ACC112 (cell line): ENCODE measurements at regions not wholly inside any gene's neighbourhood (a gene's known extent, or its start where the extent isn't known, plus 50 kb on each side); places are given as distances from the start of the nearest gene placed in this dataset.
A peak's percentile ranks its signal among the peaks of the same experiment; 100 is the strongest.

Experiments used
- H2AFZ ChIP-seq: fragments of 200-600 bp; sonication (generic); one replicate; pipeline ENCODE4 v1.6.0; 2017; ENCODE audit warnings: antibody characterized with exemption, low read length; ENCODE audit not compliant: unreplicated experiment
- H3K27ac ChIP-seq: fragments of 200-600 bp; sonication (generic); 2 replicates; pipeline ENCODE4 v1.5.1; 2014; ENCODE audit warnings: low read depth, mild to moderate bottlenecking, antibody characterized with exemption, low read length, moderate library complexity
- H3K27me3 ChIP-seq: fragments of 200-600 bp; sonication (generic); 2 replicates; pipeline ENCODE4 v1.6.1; 2014; ENCODE audit warnings: mild to moderate bottlenecking, antibody characterized with exemption, low read length, moderate library complexity, mixed read lengths; ENCODE audit not compliant: insufficient read depth
- H3K36me3 ChIP-seq: fragments of 200-600 bp; sonication (generic); 2 replicates; pipeline ENCODE4 v1.6.1; 2016; ENCODE audit warnings: mild to moderate bottlenecking, antibody characterized with exemption, low read length, moderate library complexity, mixed read lengths; ENCODE audit not compliant: insufficient read depth
- H3K4me1 ChIP-seq: fragments of 200-600 bp; sonication (generic); one replicate; pipeline ENCODE4 v1.6.1; 2016; ENCODE audit warnings: low read length, mixed read lengths; ENCODE audit not compliant: insufficient read depth, unreplicated experiment, control insufficient read depth
- H3K4me3 ChIP-seq: fragments of 200-600 bp; sonication (generic); 2 replicates; pipeline ENCODE4 v1.5.1; 2014; ENCODE audit warnings: mild to moderate bottlenecking, low read depth, low read length
- H3K79me2 ChIP-seq: fragments of 200-600 bp; sonication (generic); one replicate; pipeline ENCODE4 v1.6.0; 2016; ENCODE audit warnings: low read length; ENCODE audit not compliant: control insufficient read depth, unreplicated experiment, insufficient read depth

- Histone ChIP-seq H3K79me2 (peaks cover 87% of the 10 kb centered on the region), H3K27me3 (no peaks in the 10 kb centered on the region), H2AFZ (no peak overlapping the region), H3K27ac (peak overlapping the region; percentile 92), H3K4me3 (peak overlapping the region; percentile 96), H3K36me3 (peaks cover 10% of the 10 kb centered on the region), H3K4me1 (peaks cover 19% of the 10 kb centered on the region)
Measured at GRCh38 chr22:46075764-46076531, 74.4 kb upstream of the PPARA start.

GRCh38 chr22:46076651-46077339 is 73.5 kb upstream of the PPARA start:
- Histone ChIP-seq H3K36me3 (peaks cover 16% of the 10 kb centered on the region), H3K4me1 (peaks cover 19% of the 10 kb centered on the region), H2AFZ (no peak overlapping the region), H3K4me3 (peak overlapping the region; percentile 96), H3K27me3 (no peaks in the 10 kb centered on the region), H3K27ac (peak overlapping the region; percentile 92), H3K79me2 (peaks cover 95% of the 10 kb centered on the region)

- Histone ChIP-seq H2AFZ (no peak overlapping the region), H3K4me3 (peak overlapping the region; percentile 96), H3K79me2 (peaks cover 96% of the 10 kb centered on the region), H3K27me3 (no peaks in the 10 kb centered on the region), H3K4me1 (peaks cover 19% of the 10 kb centered on the region), H3K36me3 (peaks cover 16% of the 10 kb centered on the region), H3K27ac (peak overlapping the region; percentile 92)
Measured at GRCh38 chr22:46077669-46078099, 72.6 kb upstream of the PPARA start.

GRCh38 chr22:46078241-46079092 is 71.9 kb upstream of the PPARA start:
- Histone ChIP-seq H3K27ac (peak overlapping the region; percentile 92), H2AFZ (no peak overlapping the region), H3K4me1 (peaks cover 21% of the 10 kb centered on the region), H3K4me3 (peak overlapping the region; percentile 96), H3K27me3 (no peaks in the 10 kb centered on the region), H3K79me2 (peaks cover 96% of the 10 kb centered on the region), H3K36me3 (peaks cover 11% of the 10 kb centered on the region; the same call in 1 of the 2 replicates)

- Histone ChIP-seq H3K4me1 (peaks cover 29% of the 10 kb centered on the region), H3K79me2 (peaks cover 96% of the 10 kb centered on the region), H3K36me3 (peaks cover 7% of the 10 kb centered on the region; the same call in 1 of the 2 replicates), H3K4me3 (peak overlapping the region; percentile 96), H2AFZ (no peak overlapping the region), H3K27me3 (no peaks in the 10 kb centered on the region), H3K27ac (peak overlapping the region; percentile 92)
Measured at GRCh38 chr22:46079093-46079860, 71.0 kb upstream of the PPARA start.

- Histone ChIP-seq H3K27ac (peak overlapping the region; percentile 92), H3K79me2 (peaks cover 96% of the 10 kb centered on the region), H2AFZ (no peak overlapping the region), H3K27me3 (no peaks in the 10 kb centered on the region), H3K36me3 (peaks cover 7% of the 10 kb centered on the region; the same call in 1 of the 2 replicates), H3K4me3 (peak overlapping the region; percentile 96), H3K4me1 (peaks cover 35% of the 10 kb centered on the region)
Measured at GRCh38 chr22:46079861-46080821, 70.2 kb upstream of the PPARA start.

GRCh38 chr22:46081036-46081830 is 69.1 kb upstream of the PPARA start:
- Histone ChIP-seq H3K27ac (peak overlapping the region; percentile 92), H2AFZ (no peak overlapping the region), H3K36me3 (peaks cover 7% of the 10 kb centered on the region; the same call in 1 of the 2 replicates), H3K27me3 (no peaks in the 10 kb centered on the region), H3K4me1 (peaks cover 40% of the 10 kb centered on the region), H3K79me2 (peaks cover 96% of the 10 kb centered on the region), H3K4me3 (peak overlapping the region; percentile 96)

GRCh38 chr22:46081831-46082210 is 68.5 kb upstream of the PPARA start:
- peak overlapping the region; percentile 96 for H3K4me3 ChIP-seq
- H3K79me2 ChIP-seq: peaks cover 96% of the 10 kb centered on the region
- H3K36me3 ChIP-seq: peaks cover 7% of the 10 kb centered on the region; the same call in 1 of the 2 replicates
- H3K4me1 ChIP-seq: peaks cover 46% of the 10 kb centered on the region
- peak overlapping the region; percentile 92 for H3K27ac ChIP-seq
- no peaks in the 10 kb centered on the region for H3K27me3 ChIP-seq
- no peak overlapping the region for H2AFZ ChIP-seq
